ENCODE measurements at regions not wholly inside any gene's neighbourhood (a gene's known extent, or its start where the extent isn't known, plus 50 kb on each side); places are given as distances from the start of the nearest gene placed in this dataset.

DNA sequence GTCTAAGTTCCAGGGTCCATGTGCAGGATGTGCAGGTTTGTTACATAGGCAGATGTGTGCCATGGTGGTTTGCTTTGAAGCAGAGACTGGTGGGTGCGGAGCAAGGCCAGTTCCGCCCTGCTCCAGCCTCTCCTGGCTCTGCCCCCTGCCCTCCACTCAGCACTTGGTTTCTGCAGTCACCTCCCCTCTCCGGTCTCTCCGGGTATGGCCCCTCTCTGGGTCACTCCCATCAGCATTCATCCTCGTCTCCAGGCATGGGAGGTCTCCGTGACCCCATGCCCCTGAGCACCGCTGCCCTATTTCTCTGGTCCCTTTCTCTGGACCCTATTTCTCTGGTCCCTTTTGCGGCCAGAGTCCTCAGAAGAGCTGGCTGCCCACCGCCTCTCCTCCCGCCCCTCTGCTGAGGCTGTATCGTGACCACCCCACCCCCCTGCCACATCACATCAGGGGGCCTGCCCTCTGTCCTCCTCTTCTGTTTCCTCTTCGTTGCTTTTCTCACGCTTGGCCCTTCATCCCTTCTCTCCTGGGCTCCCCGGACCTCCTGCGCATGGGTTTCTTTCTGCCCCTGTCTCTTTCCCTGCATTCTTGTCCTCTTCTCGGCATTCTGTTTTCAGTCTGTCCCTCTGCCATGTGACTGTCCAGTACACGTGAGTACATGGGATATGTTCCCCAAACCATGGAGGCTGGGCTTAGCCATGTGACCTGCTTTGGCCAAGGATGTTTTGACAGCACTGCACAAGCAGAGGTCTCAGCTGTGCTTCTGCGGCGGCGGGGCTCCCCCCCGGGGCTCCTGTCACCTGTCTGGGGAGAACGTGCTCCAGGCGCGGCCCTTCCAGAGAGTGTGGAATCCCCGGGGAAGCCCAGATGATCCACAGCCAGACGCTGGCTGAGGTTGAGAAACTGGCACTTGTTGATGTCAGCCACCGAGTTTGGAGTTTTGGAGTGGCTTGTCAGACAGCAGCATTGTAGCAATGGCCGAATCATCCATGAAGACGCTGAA lies 54.4 kb upstream of the C1orf174 start:
- no peak for DNase-seq (ENCODE audit: low read depth in 2 of 2)

DNA sequence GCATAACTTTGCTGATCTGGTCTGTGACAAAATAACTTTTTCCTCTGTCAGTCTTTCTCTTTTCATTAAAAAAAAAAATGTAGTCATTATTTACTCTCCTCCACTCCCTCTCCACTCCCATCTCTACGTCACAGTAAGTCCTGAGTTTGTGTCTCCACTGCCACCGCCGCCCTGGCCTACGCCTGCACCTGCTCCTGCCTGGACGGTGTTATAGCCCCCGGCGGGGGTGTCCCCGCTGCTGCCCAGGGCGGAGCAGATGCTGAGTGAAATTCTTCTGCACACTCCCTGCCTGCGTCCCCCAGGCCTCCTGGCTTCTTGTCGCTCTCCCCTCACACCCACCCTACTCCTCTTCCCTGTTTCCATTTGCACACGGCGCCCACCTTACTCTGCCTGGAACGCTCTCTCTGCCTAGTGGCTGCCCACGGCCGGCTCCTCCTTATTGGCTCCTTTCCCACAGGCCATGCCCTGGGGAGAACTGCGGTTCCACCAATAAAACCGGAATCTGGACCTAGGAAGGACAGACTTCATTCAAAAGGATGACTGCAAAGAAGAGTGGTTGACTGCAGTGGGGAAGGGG lies 55.2 kb upstream of the C1orf174 start:
- no peak for DNase-seq (ENCODE audit: low read depth in 2 of 2)

GRCh38 chr1:3956527-3957170 lies 56.6 kb upstream of the C1orf174 start:
- DNase-seq (ENCODE audit: low read depth in 2 of 2) = no peak

DNA sequence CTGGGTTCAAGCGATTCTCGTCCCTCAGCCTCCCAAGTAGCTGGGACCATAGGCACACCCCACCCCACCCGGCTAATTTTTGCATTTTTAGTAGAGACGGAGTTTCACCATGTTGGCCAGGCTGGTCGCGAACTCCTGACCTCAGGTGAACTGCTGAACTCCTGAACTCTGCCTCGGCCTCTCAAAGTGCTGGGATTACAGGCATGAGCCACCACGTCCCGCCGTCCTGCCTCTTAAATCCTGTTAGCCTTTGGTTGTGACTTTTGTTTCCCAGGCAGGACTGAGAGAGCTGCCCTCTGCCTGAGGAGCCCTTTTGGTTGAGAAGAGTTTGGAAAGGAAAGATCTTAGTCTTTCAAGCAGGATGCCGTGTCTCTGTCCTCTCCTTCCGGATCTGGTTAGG lies 59.3 kb upstream of the C1orf174 start:
- no peak for DNase-seq (ENCODE audit: low read depth in 2 of 2)

GRCh38 chr1:3963554-3963953 lies 63.5 kb upstream of the C1orf174 start:
- DNase-seq (ENCODE audit: low read depth in 2 of 2) = no peak

DNA sequence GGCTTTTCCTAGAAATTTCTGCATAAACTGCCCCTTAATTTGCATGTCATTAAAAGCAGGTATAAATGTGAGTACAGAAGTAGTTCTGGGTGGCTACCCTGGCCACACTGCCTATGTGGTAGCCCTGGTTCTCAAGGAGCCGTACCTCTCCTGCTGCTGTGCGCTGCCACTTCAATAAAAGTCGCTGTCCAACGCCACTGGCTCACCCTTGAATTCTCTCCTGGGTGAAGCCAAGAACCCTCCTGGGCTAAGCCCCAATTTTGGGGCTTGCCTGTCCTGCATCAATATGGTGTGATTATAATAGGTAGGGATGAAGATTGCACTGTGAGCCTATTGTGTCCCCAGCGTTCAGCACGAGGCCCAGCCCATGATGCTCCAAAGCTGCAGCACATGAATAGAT lies 65.6 kb upstream of the C1orf174 start:
- no peak for DNase-seq (ENCODE audit: low read depth in 2 of 2)

DNA sequence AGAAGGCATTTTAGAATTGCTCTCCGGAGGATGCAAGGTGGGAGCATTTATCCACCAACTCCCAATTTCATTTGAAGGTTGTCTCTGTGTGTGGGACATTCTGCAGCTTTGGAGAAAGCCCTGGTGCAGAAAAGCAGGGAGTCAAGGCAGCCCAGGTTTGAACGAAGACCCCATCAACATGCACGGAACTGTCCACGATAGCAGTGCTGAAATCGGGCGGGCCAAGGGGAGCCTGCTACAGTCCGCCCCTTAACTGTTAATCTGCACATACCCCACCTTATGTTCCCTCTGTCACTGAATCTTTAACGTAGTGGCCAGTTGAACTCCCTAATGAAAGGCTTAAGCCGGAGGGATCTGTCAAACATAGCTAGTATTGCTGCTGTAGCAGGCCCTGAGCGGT lies 68.8 kb upstream of the C1orf174 start:
- DNase-seq (ENCODE audit: low read depth in 2 of 2) = no peak

DNA sequence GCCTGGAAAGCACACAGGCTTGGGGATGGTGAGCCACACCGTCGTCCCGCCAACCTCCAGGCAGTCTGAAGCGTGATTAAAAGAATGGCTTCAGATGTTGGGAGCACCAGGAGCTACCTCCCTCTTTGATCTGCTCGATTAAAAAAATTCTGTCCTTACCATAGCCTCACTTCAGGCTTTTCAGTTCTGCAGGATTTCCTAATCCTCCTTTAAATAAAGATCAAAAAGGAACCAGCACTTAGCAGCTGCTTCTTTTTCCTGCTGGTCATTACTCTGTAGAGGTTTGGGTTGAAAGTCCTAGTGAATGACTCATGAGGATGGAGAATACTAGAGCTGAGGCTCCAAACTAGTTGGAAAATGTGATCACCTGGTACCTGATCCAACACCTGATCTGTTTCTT lies 71.9 kb upstream of the C1orf174 start:
- DNase-seq (ENCODE audit: low read depth in 2 of 2) = no peak

DNA sequence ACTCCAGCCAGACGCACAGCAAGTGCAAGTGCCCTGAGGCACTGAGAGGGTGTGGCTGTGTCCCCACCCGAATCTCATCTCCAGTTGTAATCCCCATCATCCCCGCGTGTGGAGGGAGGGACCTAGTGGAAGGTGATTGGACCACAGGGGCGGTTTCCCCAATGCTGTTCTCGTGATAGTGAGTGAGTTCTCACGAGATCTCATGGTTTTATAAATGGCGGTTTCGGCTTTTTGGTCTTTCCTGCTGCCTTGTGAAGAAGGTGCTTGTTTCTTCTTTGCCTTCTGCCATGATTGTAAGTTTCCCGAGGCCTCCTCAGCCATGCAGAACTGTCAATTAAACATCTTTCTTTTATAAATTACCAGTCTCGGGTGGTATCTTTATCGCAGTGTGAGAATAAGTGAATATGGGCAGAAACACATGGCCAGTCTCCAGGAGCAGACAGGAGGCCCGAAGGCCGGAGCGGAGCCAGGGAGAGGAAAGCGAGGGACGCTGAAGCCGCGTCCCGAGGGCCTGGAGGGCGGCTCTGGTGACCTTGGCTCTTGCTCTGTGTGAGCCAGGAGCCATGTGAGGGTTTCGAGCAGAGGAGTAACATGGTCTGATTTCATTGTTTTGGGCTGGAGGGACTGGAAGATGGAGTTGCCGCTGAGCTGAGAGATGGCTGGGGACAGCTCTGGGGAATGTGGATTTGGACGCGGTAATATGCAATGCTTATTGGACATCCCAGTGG lies 76.0 kb upstream of the C1orf174 start:
- DNase-seq (ENCODE audit: low read depth in 2 of 2) = no peak

- DNase-seq (ENCODE audit: low read depth in 2 of 2) = no peak
Measured at GRCh38 chr1:3976821-3977220, 76.7 kb upstream of the C1orf174 start.

- DNase-seq (ENCODE audit: low read depth in 2 of 2) = no peak
Measured at GRCh38 chr1:3978196-3978989, 78.3 kb upstream of the C1orf174 start.

DNA sequence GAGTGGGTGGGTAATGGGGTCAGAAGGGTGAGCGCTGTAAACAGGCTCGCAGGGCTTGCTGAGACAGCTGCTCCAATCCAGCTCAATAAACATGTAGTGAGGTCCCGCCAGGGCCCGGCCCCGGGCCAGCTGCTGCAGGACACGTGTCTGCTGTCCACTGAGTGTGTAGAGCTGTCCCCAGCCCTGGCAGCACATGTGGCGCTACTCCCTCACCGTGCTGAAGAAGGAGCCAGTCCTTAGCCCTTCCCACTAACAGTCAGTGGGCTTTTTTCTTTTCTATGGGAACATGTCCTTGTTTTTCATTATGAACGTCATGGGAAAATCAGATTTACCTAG lies 78.9 kb upstream of the C1orf174 start:
- DNase-seq (ENCODE audit: low read depth in 2 of 2) = no peak

DNA sequence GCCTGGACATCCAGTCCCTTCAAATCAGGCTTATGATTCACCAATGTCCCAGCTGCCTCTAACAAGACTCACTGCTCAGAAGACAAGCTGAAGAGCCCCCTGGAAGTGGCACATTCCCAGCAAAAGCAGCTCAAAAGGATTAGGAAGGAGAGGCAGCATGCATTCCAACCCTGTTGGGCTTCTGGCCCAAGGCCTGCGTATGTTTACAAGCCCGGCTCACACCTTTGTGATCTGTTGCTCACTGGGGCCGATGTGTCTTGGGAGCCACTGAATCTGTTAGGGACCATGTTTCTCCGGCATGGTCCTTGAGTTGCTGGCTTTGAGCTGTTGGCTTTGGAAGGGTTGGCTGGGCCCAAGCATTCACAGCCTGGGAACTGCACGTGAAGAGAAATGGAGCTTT lies 81.2 kb upstream of the C1orf174 start:
- no peak for DNase-seq (ENCODE audit: low read depth in 2 of 2)

- DNase-seq (ENCODE audit: low read depth in 2 of 2) = no peak
Measured at GRCh38 chr1:3981746-3982505, 81.9 kb upstream of the C1orf174 start.

DNA sequence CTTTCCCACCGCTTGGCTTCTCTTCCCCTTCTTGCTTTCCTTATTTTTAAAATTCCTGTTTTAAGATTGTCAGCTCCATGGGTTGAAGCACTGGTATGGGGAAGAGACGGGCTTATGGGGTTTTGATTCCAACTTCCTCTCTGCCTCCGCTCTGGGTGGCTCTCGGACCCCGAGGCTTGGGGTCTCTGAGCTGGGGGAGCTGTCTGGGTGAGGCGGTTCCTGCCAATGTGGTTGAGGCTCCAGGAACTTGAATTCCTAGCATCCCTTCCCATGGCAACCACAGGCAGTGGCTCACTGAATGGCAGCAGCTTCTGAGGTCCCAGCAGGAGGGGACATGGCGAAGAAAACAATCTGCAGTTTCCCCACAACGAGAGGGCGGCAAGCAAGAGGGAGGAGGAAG lies 83.1 kb upstream of the C1orf174 start:
- no peak for DNase-seq (ENCODE audit: low read depth in 2 of 2)

GRCh38 chr1:3984586-3984985 lies 84.5 kb upstream of the C1orf174 start:
- no peak for DNase-seq (ENCODE audit: low read depth in 2 of 2)

GRCh38 chr1:3986686-3987218 lies 86.7 kb upstream of the C1orf174 start:
- no peak for DNase-seq (ENCODE audit: low read depth in 2 of 2)

- DNase-seq (ENCODE audit: low read depth in 2 of 2) = no peak
Measured at GRCh38 chr1:3987669-3988235, 87.7 kb upstream of the C1orf174 start.

GRCh38 chr1:3988431-3988830 lies 88.4 kb upstream of the C1orf174 start:
- no peak for DNase-seq (ENCODE audit: low read depth in 2 of 2)

GRCh38 chr1:3989465-3989864 lies 89.4 kb upstream of the C1orf174 start:
- no peak for DNase-seq (ENCODE audit: low read depth in 2 of 2)

Measured in stimulated activated CD4-positive, alpha-beta T cell treated with anti-CD3 and anti-CD28 coated beads, Interleukin-1b, Interleukin-23, amount 100 ng/mL, for 1 hour (primary cell).